ENCODE measurements at regions not wholly inside any gene's neighbourhood (a gene's known extent, or its start where the extent isn't known, plus 50 kb on each side); places are given as distances from the start of the nearest gene placed in this dataset.

GRCh38 chr20:48270885-48271284, 485.6 kb upstream of the SULF2 start:
- TF ChIP-seq CTCF (IDR thresholded peaks at IDR 0.05) = no peak
- TF ChIP-seq POLR2A (IDR thresholded peaks at IDR 0.05) = no peak
